A549 (cell line): ENCODE measurements at regions not wholly inside any gene's neighbourhood (a gene's known extent, or its start where the extent isn't known, plus 50 kb on each side); places are given as distances from the start of the nearest gene placed in this dataset.
A peak's percentile ranks its signal among the peaks of the same experiment; 100 is the strongest.

Source experiments
- ATAC-seq, 2 experiments: fragments of 200-7000 bp in 1 of 2; fragments of >200 bp in 1 of 2; cut with Nextera tagmentation in 1 of 2; cut with Tn5 transposase in 1 of 2; 3 replicates each; pipeline versions ENCODE4 v1.8.0 to v1.9.1; 2018 to 2020; ENCODE audit warnings: mild to moderate bottlenecking in 1 of 2, moderate library complexity in 1 of 2
- CTCF ChIA-PET: fragments of 300-600 bp; sonication (Branson Sonifier 250); formaldehyde crosslinking; extraction: SDS; loops from one replicate; lab custom pipeline; 2021; ENCODE audit warnings: antibody characterized with exemption, inconsistent platforms; lab: Yijun Ruan, JAX
- POLR2A ChIA-PET: fragments of 350-600 bp; formaldehyde crosslinking; extraction: SDS; loops from one replicate; lab custom pipeline; 2021; ENCODE audit warnings: antibody characterized with exemption, inconsistent platforms; lab: Yijun Ruan, JAX
- DNase-seq, 2 experiments: peaks; one replicate each; pipeline versions ENCODE4 v3.0.0 to v3.0.0-alpha.2; 2011 to 2016; ENCODE audit warnings: low read depth in 1 of 2, low spot score in 1 of 2
- FAIRE-seq: peaks from 2 replicates; lab custom pipeline; 2011; peaks lifted over from hg19 to GRCh38; lab: Jason Lieb, UNC
- H3K27ac ChIP-seq, 2 experiments: fragments of >200 bp; sonication (Bioruptor Twin); formaldehyde crosslinking; 3 replicates each; pipeline ENCODE4 v1.5.1; 2016 to 2017
- H3K4me1 ChIP-seq: fragments of >200 bp; sonication (Bioruptor Twin); formaldehyde crosslinking; 3 replicates; pipeline ENCODE4 v1.6.1; 2016
- H3K4me2 ChIP-seq: fragments of >200 bp; sonication (Bioruptor Twin); formaldehyde crosslinking; 3 replicates; pipeline ENCODE4 v1.6.1; 2016
- H3K4me3 ChIP-seq: fragments of >200 bp; sonication (Bioruptor Twin); formaldehyde crosslinking; 3 replicates; pipeline ENCODE4 v1.5.1; 2016
- H3K9me3 ChIP-seq: fragments of >200 bp; sonication (Bioruptor Twin); formaldehyde crosslinking; 3 replicates; pipeline ENCODE4 v1.6.1; 2016
- BHLHE40 ChIP-seq: IDR thresholded peaks from 2 replicates; pipeline ENCODE4 v1.6.1; 2012; ENCODE audit warnings: low read depth, low read length, inconsistent platforms
- CBX2 ChIP-seq: fragments of 200-600 bp; sonication (generic); IDR thresholded peaks from 2 replicates; pipeline ENCODE4 v1.6.1; 2016; ENCODE audit warnings: low read depth, mild to moderate bottlenecking, borderline replicate concordance
- CBX8 ChIP-seq: fragments of 200-600 bp; sonication (generic); IDR thresholded peaks from 2 replicates; pipeline ENCODE4 v1.6.1; 2016
- CEBPB ChIP-seq, 2 experiments: fragments of >200 bp in 1 of 2; sonication (Bioruptor Twin) in 1 of 2; formaldehyde crosslinking in 1 of 2; IDR thresholded peaks; 2 replicates each; pipeline ENCODE4 v1.6.1; 2012 to 2016
- EHMT2 ChIP-seq: fragments of 200-600 bp; sonication (generic); IDR thresholded peaks from 2 replicates; pipeline ENCODE4 v1.6.1; 2016; ENCODE audit warnings: antibody characterized with exemption, low read depth, mild to moderate bottlenecking, moderate library complexity
- FOSB ChIP-seq: fragments of 250-450 bp; sonication (Bioruptor Pico); IDR thresholded peaks from 2 replicates; pipeline ENCODE4 v1.5.0; 2020; ENCODE audit warnings: mild to moderate bottlenecking, moderate library complexity
- FOSL2 ChIP-seq, 2 experiments: fragments of 450-650 bp in 1 of 2; fragments of >200 bp in 1 of 2; sonication (Bioruptor Twin) in 1 of 2; formaldehyde crosslinking; IDR thresholded peaks; 2 replicates each; pipeline versions ENCODE4 v1.5.0 to v1.6.1; 2016 to 2020; ENCODE audit warnings: mild to moderate bottlenecking in 1 of 2, moderate library complexity in 1 of 2
- HOXB13 ChIP-seq: fragments of 250-450 bp; sonication (Bioruptor Pico); IDR thresholded peaks from 2 replicates; pipeline ENCODE4 v1.5.0; 2020; ENCODE audit warnings: low read depth, mild to moderate bottlenecking, moderate library complexity
- JUN ChIP-seq, 2 experiments: fragments of >200 bp; sonication (Bioruptor Twin); formaldehyde crosslinking; IDR thresholded peaks; 2 replicates in 1 of 2; 3 replicates in 1 of 2; pipeline ENCODE4 v1.6.1; 2016 to 2017
- KDM1A ChIP-seq: fragments of 200-600 bp; sonication (generic); IDR thresholded peaks from 2 replicates; pipeline ENCODE4 v1.6.1; 2016; ENCODE audit warnings: low read depth, mild to moderate bottlenecking
- KDM5A ChIP-seq: fragments of 200-600 bp; sonication (generic); IDR thresholded peaks from 2 replicates; pipeline ENCODE4 v1.6.1; 2016; ENCODE audit warnings: antibody characterized with exemption, mild to moderate bottlenecking
- MAFK ChIP-seq: fragments of 450-650 bp; IDR thresholded peaks from 2 replicates; pipeline ENCODE4 v1.6.1; 2014; ENCODE audit not compliant: partially characterized antibody
- MYC ChIP-seq: IDR thresholded peaks from 2 replicates; pipeline ENCODE4 v1.6.1; 2012; ENCODE audit warnings: mild to moderate bottlenecking, inconsistent platforms, low read length, improper control_type of control experiment, borderline replicate concordance
- NFE2L2 ChIP-seq: fragments of 150-350 bp; conservative IDR thresholded peaks from 2 replicates; pipeline ENCODE4 v1.6.1; 2014; ENCODE audit warnings: low read length
- NPAS2 ChIP-seq: fragments of 250-450 bp; sonication (Bioruptor Pico); IDR thresholded peaks from 2 replicates; pipeline ENCODE4 v1.8.0; 2022; ENCODE audit warnings: mild to moderate bottlenecking, moderate library complexity, borderline replicate concordance
- NR3C1 ChIP-seq: fragments of >200 bp; sonication (Bioruptor Twin); formaldehyde crosslinking; IDR thresholded peaks from 3 replicates; pipeline ENCODE4 v1.6.1; 2017
- PHF8 ChIP-seq: fragments of 200-600 bp; sonication (generic); IDR thresholded peaks from 2 replicates; pipeline ENCODE4 v1.6.1; 2016; ENCODE audit warnings: low read depth, mild to moderate bottlenecking, antibody characterized with exemption, moderate library complexity, borderline replicate concordance
- POLR2AphosphoS2 ChIP-seq: conservative IDR thresholded peaks from 2 replicates; pipeline ENCODE4 v1.6.1; 2012; ENCODE audit warnings: low read length, improper control_type of control experiment, inconsistent platforms
- RARB ChIP-seq: fragments of 250-450 bp; sonication (Bioruptor Pico); IDR thresholded peaks from 2 replicates; pipeline ENCODE4 v1.8.0; 2021; ENCODE audit warnings: mild to moderate bottlenecking, moderate library complexity
- RCOR1 ChIP-seq: fragments of 150-350 bp; IDR thresholded peaks from 2 replicates; pipeline ENCODE4 v1.6.1; 2014; ENCODE audit warnings: antibody characterized with exemption, low read length, low read depth
- SMC3 ChIP-seq: fragments of >200 bp; sonication (Bioruptor Twin); formaldehyde crosslinking; IDR thresholded peaks from 3 replicates; pipeline ENCODE4 v1.6.1; 2018; ENCODE audit warnings: inconsistent platforms
- SREBF2 ChIP-seq: fragments of 450-650 bp; IDR thresholded peaks from 2 replicates; pipeline ENCODE4 v1.6.1; 2014; ENCODE audit warnings: mild to moderate bottlenecking, moderate library complexity
- ZC3H11A ChIP-seq: fragments of 450-650 bp; IDR thresholded peaks from 2 replicates; pipeline ENCODE4 v1.6.1; 2014; ENCODE audit warnings: antibody characterized with exemption, mild to moderate bottlenecking
- ZNF302 ChIP-seq: fragments of 250-450 bp; sonication (Bioruptor Pico); IDR thresholded peaks from 2 replicates; pipeline ENCODE4 v1.9.0; 2021; ENCODE audit warnings: inconsistent platforms, mild to moderate bottlenecking, moderate library complexity
- ZSCAN20 ChIP-seq: fragments of 250-450 bp; sonication (Bioruptor Pico); IDR thresholded peaks from 2 replicates; pipeline ENCODE4 v1.8.0; 2022; ENCODE audit warnings: mild to moderate bottlenecking, moderate library complexity
- WGBS: methylation state at CpG from one replicate; pipeline ENCODE4 v1.1.6; 2017; ENCODE audit errors: missing lambda C conversion rate; 5-methylcytosine and 5-hydroxymethylcytosine counted together
- TF ChIP-seq, protein P1 (sequence below): IDR thresholded peaks from 2 replicates; pipeline ENCODE4 v1.6.1; 2012
- TF ChIP-seq, protein P2 (sequence below): fragments of >200 bp; sonication (Bioruptor Twin); formaldehyde crosslinking; IDR thresholded peaks from 2 replicates; pipeline ENCODE4 v1.6.1; 2016
- TF ChIP-seq, protein P3 (sequence below): fragments of 150-350 bp; IDR thresholded peaks from 2 replicates; pipeline ENCODE4 v1.6.1; 2014; ENCODE audit warnings: low read depth, mild to moderate bottlenecking, low read length
- TF ChIP-seq, protein P4 (sequence below): fragments of 250-450 bp; sonication (Bioruptor Pico); IDR thresholded peaks from 2 replicates; pipeline ENCODE4 v1.5.0; 2020; ENCODE audit warnings: low read depth, mild to moderate bottlenecking, moderate library complexity
- TF ChIP-seq, protein P5 (sequence below): fragments of >200 bp; sonication (Bioruptor Twin); formaldehyde crosslinking; IDR thresholded peaks from 3 replicates; pipeline ENCODE4 v1.6.1; 2016
- TF ChIP-seq, protein P6 (sequence below): fragments of 250-450 bp; sonication (Bioruptor Pico); IDR thresholded peaks from 2 replicates; pipeline ENCODE4 v1.5.0; 2021; ENCODE audit warnings: mild to moderate bottlenecking, moderate library complexity, borderline replicate concordance

DNA sequence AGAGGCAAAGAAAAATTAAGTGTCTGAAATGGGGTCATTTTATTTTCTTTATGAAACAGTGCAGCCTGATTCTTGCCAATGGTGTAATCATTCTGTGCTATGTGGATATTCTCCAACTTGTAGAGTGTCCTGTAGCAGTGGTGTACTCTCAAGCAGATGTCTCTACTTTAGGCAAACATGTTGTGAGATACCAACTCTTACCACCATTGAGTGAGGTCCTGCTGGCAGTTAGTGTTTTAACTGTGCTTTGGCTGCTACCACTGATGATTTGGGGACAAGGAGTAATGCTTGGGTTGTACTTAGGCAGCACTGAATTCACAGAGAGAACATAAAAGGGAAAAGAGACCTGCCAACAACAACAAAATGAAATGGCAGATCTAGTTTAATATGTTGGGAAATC lies 122.5 kb downstream of the APIP start:
- no peak for FAIRE-seq
- H3K4me2 ChIP-seq, result no peak overlapping the region
- DNase-seq, result no peak
- POLR2A ChIA-PET, result no interaction called here
- CTCF ChIA-PET, result interaction anchor here (1.4 kb wide), 1 partner anchor 53 kb away, joined by 3 read pairs; no protein-coding TSS in a partner anchor
- H3K4me3 ChIP-seq, result no peak overlapping the region
- 0 out of 6 replicates have a peak overlapping the region, but pooled peaks of 1 of the 2 experiments have one; percentile 31 for H3K27ac ChIP-seq
- H3K4me1 ChIP-seq, result 0 out of 3 replicates have a peak, but pooled peaks cover 4% of the 10 kb centered on the region
- TF ChIP-seq POLR2AphosphoS2, result no peak
- TF ChIP-seq RCOR1, result no peak
- TF ChIP-seq, protein P1, sequence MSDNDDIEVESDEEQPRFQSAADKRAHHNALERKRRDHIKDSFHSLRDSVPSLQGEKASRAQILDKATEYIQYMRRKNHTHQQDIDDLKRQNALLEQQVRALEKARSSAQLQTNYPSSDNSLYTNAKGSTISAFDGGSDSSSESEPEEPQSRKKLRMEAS, result no peak
- TF ChIP-seq FOSL2 (IDR thresholded peaks at IDR 0.05), result no peak
- no peak for TF ChIP-seq FOSL2 (CRISPR knock-in tag; IDR thresholded peaks at IDR 0.05)
- TF ChIP-seq SMC3, result no peak
- TF ChIP-seq, protein P2, sequence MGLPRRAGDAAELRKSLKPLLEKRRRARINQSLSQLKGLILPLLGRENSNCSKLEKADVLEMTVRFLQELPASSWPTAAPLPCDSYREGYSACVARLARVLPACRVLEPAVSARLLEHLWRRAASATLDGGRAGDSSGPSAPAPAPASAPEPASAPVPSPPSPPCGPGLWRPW, result no peak
- TF ChIP-seq NPAS2 (CRISPR knock-in tag), result no peak
- TF ChIP-seq MYC, result no peak
- TF ChIP-seq ZSCAN20 (CRISPR knock-in tag), result no peak
- TF ChIP-seq RARB (CRISPR knock-in tag), result no peak
- no peak for TF ChIP-seq ZNF302 (CRISPR knock-in tag)
- TF ChIP-seq KDM5A, result no peak
- TF ChIP-seq, protein P3, sequence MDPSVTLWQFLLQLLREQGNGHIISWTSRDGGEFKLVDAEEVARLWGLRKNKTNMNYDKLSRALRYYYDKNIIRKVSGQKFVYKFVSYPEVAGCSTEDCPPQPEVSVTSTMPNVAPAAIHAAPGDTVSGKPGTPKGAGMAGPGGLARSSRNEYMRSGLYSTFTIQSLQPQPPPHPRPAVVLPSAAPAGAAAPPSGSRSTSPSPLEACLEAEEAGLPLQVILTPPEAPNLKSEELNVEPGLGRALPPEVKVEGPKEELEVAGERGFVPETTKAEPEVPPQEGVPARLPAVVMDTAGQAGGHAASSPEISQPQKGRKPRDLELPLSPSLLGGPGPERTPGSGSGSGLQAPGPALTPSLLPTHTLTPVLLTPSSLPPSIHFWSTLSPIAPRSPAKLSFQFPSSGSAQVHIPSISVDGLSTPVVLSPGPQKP, result no peak
- TF ChIP-seq, protein P4, sequence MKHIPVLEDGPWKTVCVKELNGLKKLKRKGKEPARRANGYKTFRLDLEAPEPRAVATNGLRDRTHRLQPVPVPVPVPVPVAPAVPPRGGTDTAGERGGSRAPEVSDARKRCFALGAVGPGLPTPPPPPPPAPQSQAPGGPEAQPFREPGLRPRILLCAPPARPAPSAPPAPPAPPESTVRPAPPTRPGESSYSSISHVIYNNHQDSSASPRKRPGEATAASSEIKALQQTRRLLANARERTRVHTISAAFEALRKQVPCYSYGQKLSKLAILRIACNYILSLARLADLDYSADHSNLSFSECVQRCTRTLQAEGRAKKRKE, result no peak
- no peak for TF ChIP-seq NR3C1
- no peak for TF ChIP-seq CBX8
- TF ChIP-seq HOXB13 (CRISPR knock-in tag), result no peak
- TF ChIP-seq, protein P5, sequence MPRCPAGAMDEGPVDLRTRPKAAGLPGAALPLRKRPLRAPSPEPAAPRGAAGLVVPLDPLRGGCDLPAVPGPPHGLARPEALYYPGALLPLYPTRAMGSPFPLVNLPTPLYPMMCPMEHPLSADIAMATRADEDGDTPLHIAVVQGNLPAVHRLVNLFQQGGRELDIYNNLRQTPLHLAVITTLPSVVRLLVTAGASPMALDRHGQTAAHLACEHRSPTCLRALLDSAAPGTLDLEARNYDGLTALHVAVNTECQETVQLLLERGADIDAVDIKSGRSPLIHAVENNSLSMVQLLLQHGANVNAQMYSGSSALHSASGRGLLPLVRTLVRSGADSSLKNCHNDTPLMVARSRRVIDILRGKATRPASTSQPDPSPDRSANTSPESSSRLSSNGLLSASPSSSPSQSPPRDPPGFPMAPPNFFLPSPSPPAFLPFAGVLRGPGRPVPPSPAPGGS, result no peak
- no peak for TF ChIP-seq CEBPB (IDR thresholded peaks at IDR 0.05)
- TF ChIP-seq PHF8, result no peak
- no peak for ATAC-seq
- H3K9me3 ChIP-seq, result peaks cover 5% of the 10 kb centered on the region; the same call in 1 of the 3 replicates

DNA sequence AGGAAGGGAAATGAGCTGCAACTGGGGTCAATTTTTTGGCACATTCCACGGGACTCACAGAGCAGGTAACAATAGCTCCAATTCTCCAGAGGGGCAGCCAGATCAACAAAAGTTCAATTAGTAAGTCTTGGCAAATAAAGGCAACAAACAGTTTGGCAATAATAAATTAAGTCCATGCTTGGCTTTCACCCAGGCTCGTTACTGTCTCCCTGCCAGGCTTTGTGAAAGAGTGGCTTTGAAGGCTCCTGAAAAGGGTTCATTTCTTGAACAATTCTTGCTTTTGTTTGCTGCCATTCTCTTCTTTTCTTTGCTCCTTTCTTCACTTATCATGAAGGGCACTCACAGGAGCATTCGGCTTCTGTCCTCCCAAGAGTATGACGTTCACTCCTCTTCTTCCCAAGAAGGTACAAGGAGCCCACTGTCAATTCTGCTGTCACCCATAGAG lies 123.3 kb downstream of the APIP start:
- POLR2A ChIA-PET, result no interaction called here
- ATAC-seq, result no peak
- WGBS, result 76% methylated on average over 4 of the region's 4 CpGs

More for the DNA sequence above, 123.3 kb downstream of the APIP start:
- Histone ChIP-seq H3K4me2 (no peak overlapping the region), H3K27ac (peak overlapping the region in 1 of 2 experiments; percentile 18; a peak in 1 of 6 replicates), H3K9me3 (peaks cover 5% of the 10 kb centered on the region; the same call in 1 of the 3 replicates), H3K4me3 (no peak overlapping the region), H3K4me1 (peaks cover 4% of the 10 kb centered on the region; the same call in 1 of the 3 replicates)
- TF ChIP-seq HOXB13 (CRISPR knock-in tag) (no peak), FOSB (no peak), PHF8 (no peak), MAFK (no peak), NFE2L2 (no peak), MYC (no peak), CBX2 (no peak), RCOR1 (no peak), ZC3H11A (no peak), POLR2AphosphoS2 (no peak), EHMT2 (no peak), SREBF2 (no peak), RARB (CRISPR knock-in tag) (no peak), BHLHE40 (no peak), KDM1A (no peak), JUN (IDR thresholded peaks at IDR 0.05) (no peak)
- TF ChIP-seq, protein P5, result no peak
- TF ChIP-seq, protein P6, sequence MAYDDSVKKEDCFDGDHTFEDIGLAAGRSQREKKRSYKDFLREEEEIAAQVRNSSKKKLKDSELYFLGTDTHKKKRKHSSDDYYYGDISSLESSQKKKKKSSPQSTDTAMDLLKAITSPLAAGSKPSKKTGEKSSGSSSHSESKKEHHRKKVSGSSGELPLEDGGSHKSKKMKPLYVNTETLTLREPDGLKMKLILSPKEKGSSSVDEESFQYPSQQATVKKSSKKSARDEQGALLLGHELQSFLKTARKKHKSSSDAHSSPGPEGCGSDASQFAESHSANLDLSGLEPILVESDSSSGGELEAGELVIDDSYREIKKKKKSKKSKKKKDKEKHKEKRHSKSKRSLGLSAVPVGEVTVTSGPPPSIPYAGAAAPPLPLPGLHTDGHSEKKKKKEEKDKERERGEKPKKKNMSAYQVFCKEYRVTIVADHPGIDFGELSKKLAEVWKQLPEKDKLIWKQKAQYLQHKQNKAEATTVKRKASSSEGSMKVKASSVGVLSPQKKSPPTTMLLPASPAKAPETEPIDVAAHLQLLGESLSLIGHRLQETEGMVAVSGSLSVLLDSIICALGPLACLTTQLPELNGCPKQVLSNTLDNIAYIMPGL (CRISPR knock-in tag), result no peak
- CTCF ChIA-PET, result interaction anchor here (1.1 to 1.4 kb wide), 2 partner anchors 8 to 54 kb away, joined by 3 to 4 read pairs; no protein-coding TSS in a partner anchor
- no peak for FAIRE-seq
- DNase-seq, result no peak
